ENCODE measurements at regions not wholly inside any gene's neighbourhood (a gene's known extent, or its start where the extent isn't known, plus 50 kb on each side); places are given as distances from the start of the nearest gene placed in this dataset.

GRCh38 chrX:96081891-96082290 lies 602.8 kb upstream of the DIAPH2 start:
- no peak overlapping the region for H3K4me3 Mint-ChIP-seq
- no peaks in the 10 kb centered on the region for H3K4me1 Mint-ChIP-seq (ENCODE audit: low read depth)
- TF ChIP-seq CTCF (IDR thresholded peaks at IDR 0.05) = no peak
- H3K36me3 Mint-ChIP-seq (ENCODE audit: low read depth) = no peaks in the 10 kb centered on the region
- no peaks in the 10 kb centered on the region; the same call in 1 of the 2 replicates for H3K27me3 Mint-ChIP-seq (ENCODE audit: insufficient read depth)
- H3K9me3 Mint-ChIP-seq = peaks cover 10% of the 10 kb centered on the region; the same call in 1 of the 2 replicates
- DNase-seq = no peak
- no peak overlapping the region for H3K27ac Mint-ChIP-seq

GRCh38 chrX:96094616-96095015 lies 590.0 kb upstream of the DIAPH2 start:
- Mint-ChIP-seq H3K9me3 (peaks cover 7% of the 10 kb centered on the region), H3K4me3 (no peak overlapping the region), H3K27ac (no peak overlapping the region), H3K4me1 (ENCODE audit: low read depth) (no peaks in the 10 kb centered on the region), H3K36me3 (ENCODE audit: low read depth) (no peaks in the 10 kb centered on the region), H3K27me3 (ENCODE audit: insufficient read depth) (no peaks in the 10 kb centered on the region)
- DNase-seq = no peak
- no peak for TF ChIP-seq CTCF (IDR thresholded peaks at IDR 0.05)

- H3K9me3 Mint-ChIP-seq = no peaks in the 10 kb centered on the region
- H3K36me3 Mint-ChIP-seq (ENCODE audit: low read depth) = no peaks in the 10 kb centered on the region
- H3K27me3 Mint-ChIP-seq (ENCODE audit: insufficient read depth) = no peaks in the 10 kb centered on the region
- no peak overlapping the region for H3K27ac Mint-ChIP-seq
- H3K4me1 Mint-ChIP-seq (ENCODE audit: low read depth) = no peaks in the 10 kb centered on the region
- DNase-seq = no peak
- H3K4me3 Mint-ChIP-seq = no peak overlapping the region
- no peak for TF ChIP-seq CTCF (IDR thresholded peaks at IDR 0.05)
Observed at GRCh38 chrX:96098471-96098870, 586.2 kb upstream of the DIAPH2 start.

DNA sequence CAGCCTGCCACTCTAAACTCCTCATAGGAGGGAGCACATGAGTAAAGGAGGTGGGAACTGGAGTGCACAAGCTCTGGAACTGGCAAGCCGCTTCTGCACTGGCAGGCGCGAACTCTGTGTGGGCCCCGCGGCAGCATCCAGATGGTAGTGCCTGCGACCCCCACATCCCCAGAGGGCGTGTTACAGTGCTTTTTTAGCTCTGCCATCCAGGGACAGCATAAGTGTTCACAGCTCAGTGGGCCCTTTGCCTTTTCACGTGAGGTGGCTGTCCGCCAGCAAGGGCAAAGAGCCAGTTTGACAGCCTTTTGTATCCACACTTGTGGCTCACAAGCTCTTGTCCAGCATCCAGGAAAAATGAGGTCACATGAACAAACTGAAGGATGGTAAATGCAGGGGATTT lies 581.6 kb upstream of the DIAPH2 start:
- Mint-ChIP-seq H3K36me3 (ENCODE audit: low read depth) (no peaks in the 10 kb centered on the region), H3K4me1 (ENCODE audit: low read depth) (no peaks in the 10 kb centered on the region), H3K27ac (no peak overlapping the region), H3K27me3 (ENCODE audit: insufficient read depth) (no peaks in the 10 kb centered on the region), H3K9me3 (no peaks in the 10 kb centered on the region), H3K4me3 (no peak overlapping the region)
- no peak for DNase-seq
- no peak for TF ChIP-seq CTCF (IDR thresholded peaks at IDR 0.05)

DNA sequence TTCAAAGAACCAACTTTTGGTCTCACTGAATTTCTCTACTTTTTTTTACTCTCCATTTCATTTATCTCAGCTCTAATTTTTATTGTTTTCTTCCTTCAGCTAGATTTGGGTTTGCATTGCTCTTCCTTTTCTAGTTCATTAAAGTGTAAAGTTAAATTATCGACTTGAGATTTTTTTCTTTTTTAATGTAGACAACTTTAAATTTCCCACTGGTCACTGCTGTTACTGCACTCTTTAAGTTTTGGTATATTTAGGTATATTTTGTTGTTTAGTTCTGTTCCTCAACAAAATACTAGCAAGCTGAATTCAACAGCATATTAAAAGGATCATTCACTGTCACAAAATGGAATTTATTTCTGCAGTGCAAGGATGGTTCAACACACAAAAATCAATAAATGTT lies 572.0 kb upstream of the DIAPH2 start:
- H3K27ac Mint-ChIP-seq = no peak overlapping the region

More for the DNA sequence above, 572.0 kb upstream of the DIAPH2 start:
- peaks cover 4% of the 10 kb centered on the region; the same call in 1 of the 2 replicates for H3K9me3 Mint-ChIP-seq
- H3K27me3 Mint-ChIP-seq (ENCODE audit: insufficient read depth) = no peaks in the 10 kb centered on the region
- no peak for DNase-seq
- H3K4me1 Mint-ChIP-seq (ENCODE audit: low read depth) = no peaks in the 10 kb centered on the region
- TF ChIP-seq CTCF (IDR thresholded peaks at IDR 0.05) = no peak
- H3K36me3 Mint-ChIP-seq (ENCODE audit: low read depth) = no peaks in the 10 kb centered on the region
- H3K4me3 Mint-ChIP-seq = no peak overlapping the region
